RPMI8226 (cell line): ENCODE measurements at regions not wholly inside any gene's neighbourhood (a gene's known extent, or its start where the extent isn't known, plus 50 kb on each side); places are given as distances from the start of the nearest gene placed in this dataset.
"Not testable (repeated sequence)": the region's sequence is repeated elsewhere in the genome, so short reads cannot be mapped to it uniquely, and the experiment has no call there.

ENCODE experiments used
- DNase-seq: peaks from one replicate; pipeline ENCODE4 v3.0.0-alpha.2; 2015

DNA sequence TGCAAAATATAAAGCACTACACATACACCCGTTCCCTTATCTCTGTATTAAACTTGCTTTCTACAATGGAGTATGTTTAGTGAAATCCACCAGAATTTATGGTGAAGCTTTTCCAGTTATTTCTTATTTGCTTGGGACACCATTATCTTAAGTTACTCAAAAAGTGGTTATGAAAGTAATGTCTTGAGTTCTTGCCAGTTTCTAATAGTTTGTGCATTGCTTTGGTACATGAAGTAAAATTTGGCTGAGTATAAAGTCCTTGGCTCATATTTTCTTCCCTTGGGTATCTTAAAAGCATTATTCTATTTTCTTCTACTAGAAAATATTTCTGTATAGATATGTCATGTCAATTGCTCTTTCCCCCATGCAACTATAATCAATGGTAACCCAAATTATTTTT lies 85.2 kb downstream of the POLR1F start:
- no peak for DNase-seq

DNA sequence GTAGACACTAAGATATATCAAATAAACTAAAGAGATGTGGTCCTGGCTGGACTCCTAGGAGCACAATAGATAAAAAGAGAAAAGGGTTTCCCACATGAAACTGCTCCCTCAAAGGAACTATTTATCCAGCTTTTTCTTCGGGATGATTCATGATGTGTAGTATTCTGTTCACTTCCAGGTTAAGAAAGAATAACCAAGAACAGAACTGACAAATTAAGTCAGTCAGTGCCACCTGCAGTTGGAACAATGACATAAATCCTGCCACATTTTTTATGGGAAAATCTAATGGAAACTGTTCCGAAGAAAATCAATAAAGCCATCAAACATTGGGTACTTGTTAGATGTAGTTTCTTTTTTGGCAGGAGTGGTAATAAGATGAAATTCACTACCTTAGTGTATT lies 87.1 kb downstream of the POLR1F start:
- no peak for DNase-seq

DNA sequence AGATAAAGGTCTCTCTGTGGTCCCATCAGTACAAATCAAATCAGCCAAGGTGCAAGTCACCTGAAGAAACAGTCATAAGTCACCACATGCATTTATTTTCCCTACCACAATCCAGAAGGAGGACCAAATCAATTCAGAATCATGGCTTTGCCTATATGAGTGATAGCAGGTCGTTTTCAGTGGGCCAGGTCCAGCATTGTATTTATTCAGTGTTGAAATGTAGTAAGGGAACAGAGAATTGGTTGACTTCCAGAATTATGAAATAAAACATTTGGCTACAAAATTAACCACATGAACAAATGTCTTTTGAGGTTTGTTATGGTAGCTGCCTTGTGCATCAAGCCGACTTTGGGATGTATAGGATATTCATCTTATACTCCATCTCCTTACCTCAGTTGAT lies 88.4 kb downstream of the POLR1F start:
- DNase-seq, result no peak

DNA sequence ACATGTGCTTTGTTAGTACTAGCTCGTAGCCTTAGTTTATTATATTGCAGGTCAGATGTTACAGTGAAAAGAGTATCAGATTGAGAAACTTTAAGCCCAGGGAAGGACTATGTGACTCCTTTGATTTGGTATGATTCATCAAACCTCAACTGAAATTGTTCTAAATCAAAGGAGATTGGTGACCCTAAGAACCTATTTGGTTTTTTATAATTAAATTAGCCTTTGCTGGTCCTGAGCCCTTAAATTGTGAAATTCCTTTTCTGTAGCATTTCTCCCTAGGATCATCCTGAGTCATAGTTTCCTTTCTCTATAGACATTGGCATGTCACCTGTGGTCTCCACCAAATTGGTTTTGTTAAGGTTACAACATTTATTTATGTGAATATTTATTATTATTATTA lies 89.7 kb downstream of the POLR1F start:
- DNase-seq, result no peak

- no peak for DNase-seq
Measured at GRCh38 chr7:19617901-19618300, 90.9 kb downstream of the POLR1F start.

DNA sequence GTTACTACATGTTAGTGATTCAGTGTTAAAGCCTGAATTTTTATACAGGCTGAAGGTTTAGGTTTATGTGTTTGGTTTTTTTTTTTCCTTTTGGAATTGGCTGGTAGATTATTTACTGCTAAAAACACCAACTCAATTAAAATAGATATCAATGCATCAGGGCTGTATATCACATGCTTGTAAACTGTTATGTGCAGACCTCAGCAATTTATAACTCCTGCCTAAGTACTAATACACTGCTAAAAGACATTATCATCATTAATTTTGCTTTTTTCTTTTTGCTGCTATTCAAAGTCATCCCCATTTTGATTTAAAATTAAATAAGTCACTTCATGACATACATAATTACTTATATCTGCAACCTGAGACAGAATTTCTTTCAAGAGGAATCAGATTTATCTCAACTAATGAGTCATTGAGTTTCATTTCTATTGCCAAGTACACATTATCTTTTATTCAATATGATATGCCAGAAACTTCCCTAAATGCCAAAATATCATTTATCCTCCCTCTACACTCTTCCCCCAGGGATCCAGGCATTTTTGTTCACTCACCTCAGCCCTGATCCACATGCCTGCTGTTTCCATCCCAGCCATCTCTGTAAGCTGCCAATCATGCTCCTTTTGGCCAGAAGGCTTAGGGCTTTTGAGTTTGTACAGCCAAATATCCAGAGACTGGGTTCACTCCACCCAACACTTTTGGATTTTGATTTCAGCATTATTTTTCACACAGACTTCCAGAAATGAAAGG lies 98.5 kb downstream of the POLR1F start:
- DNase-seq, result no peak

GRCh38 chr7:19589446-19589845 lies 119.4 kb downstream of the POLR1F start:
- no peak for DNase-seq

GRCh38 chr7:19587291-19587690 lies 121.5 kb downstream of the POLR1F start:
- peak; percentile 10 for DNase-seq

DNA sequence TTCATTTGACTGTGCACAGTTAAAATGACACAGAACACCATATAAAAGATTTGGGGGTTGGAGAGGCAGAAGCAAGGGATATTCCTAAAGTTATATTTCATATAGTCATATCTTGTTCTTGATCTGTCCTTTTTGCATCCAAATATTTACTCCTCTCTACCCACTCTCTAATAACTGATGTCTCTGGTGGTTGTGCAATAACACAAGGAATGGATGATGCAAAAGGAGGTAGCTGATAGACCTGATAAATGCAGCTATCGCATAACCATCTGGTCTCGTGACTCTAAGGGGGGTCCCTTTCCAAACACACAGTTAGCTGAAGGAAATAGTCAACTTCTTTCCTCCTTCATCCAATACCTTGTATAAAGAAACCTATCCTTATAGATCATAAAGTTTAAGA lies 123.1 kb downstream of the POLR1F start:
- no peak for DNase-seq

DNA sequence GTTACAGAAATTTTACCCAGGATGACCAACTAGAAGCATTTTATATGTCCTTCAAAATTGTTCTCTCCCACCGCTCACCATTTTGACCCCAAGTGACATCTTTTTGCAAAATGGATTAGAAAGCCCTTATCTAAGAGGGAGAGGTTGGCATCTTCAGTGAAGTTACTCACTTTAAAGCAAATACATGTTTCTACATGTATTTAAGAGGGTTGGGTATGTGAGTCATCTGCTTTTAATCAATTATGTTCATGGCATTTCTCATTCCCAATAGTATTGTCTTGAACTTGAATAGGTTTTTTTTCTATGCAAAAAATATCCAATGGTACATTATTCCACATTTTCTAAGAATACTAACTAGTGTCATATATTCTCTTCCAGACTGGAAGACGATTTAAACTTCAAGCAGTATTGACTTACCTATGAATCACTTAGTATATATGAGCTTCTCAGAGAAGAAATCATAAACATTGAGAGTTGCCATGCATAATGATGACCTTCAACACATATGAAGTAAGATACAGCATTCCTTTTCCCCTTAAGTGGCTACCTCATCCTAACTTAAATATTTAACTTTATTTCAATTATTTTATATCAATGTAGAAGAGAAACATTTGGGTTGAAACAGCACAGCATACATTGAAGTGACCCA lies 132.8 kb downstream of the POLR1F start:
- DNase-seq, result no peak

DNA sequence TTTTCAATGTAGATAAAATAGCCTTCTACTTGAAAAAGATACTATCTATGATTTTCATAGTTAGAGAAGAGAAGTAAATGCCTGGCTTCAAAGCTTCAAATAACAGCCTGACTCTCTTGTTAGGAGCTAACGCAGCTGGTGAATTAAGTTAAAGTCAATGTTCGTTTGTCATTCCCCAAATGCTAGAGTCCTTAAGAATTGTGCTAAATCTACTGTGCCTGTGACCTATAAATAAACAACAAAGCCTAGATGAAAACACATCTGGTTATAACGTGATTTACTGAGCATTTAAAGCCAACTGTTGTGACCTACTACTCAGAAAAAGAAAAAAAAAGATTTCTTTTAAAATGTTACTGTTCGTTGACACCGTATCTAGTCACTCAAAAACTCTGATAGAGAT lies 134.7 kb downstream of the POLR1F start:
- DNase-seq, result no peak

DNA sequence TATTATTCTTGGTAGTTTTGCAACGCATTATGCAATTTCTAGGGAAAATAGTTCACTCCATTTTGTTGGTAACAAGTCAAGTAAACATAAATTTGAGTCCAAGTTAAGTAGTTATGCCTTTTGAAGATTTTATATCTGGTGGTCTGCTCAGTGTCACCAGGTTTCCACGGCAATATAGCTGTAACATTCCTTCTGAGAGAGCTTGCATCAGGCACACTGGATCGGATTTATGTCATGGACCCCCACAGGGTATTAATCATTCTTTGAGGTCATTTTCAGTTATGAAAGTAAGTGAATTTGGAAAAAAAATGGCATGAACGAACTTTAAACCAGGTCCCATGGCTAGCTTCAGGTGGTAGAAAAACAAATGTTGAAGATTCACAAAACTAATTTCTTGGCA lies 136.3 kb downstream of the POLR1F start:
- DNase-seq, result no peak

- no peak for DNase-seq
Measured at GRCh38 chr7:19567011-19567410, 141.8 kb downstream of the POLR1F start.

DNA sequence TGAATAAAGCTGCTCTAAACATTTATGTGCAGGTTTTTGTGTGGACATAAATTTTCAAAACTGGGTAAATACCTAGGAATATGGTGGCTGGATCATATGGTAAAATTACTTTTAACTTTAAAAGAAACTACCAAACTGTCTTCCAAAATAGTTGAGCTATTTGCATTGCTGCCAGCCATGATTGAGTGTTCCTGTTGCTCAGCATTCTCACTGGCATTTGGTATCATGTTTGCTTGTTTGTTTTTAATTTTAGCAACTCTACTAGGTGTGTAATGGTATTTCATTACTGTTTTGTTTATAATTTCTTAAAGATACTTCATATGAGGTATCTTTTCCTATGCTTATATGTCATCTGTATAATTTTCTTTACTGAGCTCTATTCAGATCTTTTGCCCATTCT lies 143.2 kb downstream of the POLR1F start:
- DNase-seq, result no peak

DNA sequence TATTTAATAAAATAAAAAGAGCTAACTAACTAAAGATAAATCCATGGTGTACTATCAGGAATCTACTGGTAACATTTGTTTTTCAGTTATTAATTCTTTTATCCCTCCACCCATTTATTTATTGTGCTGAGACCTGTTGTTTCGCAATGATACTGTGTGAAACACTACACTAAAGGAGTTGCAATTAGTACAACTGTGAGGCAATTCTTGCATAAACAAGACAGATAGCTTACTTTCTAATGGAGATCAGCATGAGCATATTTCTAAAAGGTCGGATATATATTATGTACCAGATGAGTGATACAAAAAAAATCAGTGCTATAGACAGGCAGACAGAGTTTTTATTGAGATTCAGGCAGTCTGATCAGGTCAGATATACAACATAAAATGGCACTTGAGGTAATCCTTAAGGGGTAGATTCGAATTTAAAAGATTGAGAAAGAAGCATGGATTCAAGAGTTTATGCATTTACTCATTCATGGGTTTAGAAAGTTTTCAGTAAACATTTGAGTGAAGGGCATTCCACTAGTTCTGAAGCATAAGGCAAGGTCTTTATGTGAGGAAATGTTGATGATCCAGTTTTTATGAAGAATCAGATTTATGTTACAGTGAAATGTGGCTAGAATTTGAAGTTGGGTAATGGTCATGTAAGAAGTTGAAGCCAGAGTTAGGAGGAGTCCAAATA lies 147.6 kb downstream of the POLR1F start:
- DNase-seq, result no peak

GRCh38 chr7:19560111-19560883 lies 148.5 kb downstream of the POLR1F start:
- DNase-seq, result no peak

GRCh38 chr7:19558527-19558926 lies 150.3 kb downstream of the POLR1F start:
- DNase-seq, result no peak

- no peak for DNase-seq
Measured at GRCh38 chr7:19557726-19558465, 150.9 kb downstream of the POLR1F start.

- DNase-seq, result no peak
Measured at GRCh38 chr7:19554581-19554980, 154.3 kb downstream of the POLR1F start.

DNA sequence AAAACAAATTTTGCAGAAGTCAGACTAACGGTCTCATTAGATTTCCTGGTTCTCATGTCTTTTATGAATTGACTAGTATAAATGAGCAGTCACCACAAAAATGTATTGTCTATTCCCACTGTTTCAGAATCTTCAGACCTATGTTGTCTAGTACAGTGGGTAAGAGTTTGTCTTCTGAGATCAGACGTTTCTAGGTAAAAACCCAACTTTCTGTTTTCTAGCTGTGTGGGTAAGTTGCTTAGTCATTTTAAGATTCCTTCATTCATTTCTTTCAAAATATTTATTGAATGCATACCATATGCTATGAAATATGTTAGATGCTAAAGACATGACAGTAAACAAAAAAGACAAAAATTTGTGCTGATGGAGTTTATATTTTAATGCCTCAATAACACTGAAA lies 156.3 kb downstream of the POLR1F start:
- DNase-seq, result no peak

- not testable (repeated sequence) for DNase-seq
Measured at GRCh38 chr7:19549246-19549645, 159.6 kb downstream of the POLR1F start.

DNA sequence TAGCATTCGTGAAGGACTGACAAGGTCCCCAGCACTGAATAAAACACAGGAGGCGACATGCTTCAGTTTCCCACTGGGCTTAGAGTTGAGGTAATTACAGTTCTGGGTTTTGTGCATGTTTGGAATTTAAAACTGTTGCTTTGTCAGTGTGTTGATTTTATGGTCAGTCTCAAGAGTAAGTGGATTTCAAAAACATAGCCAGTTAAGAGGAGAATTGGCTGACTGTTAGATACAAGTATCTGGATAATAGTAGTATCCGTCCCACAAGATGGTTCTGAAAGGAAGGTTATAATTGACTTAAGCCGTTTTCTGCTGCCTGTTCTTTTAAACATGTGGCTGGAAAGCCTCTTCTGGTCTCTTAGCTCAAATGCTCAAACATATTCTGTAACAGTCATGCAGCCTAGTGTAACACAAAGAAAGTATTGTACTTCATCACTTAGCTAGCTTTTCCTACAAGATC lies 170.9 kb downstream of the POLR1F start:
- no peak for DNase-seq

DNA sequence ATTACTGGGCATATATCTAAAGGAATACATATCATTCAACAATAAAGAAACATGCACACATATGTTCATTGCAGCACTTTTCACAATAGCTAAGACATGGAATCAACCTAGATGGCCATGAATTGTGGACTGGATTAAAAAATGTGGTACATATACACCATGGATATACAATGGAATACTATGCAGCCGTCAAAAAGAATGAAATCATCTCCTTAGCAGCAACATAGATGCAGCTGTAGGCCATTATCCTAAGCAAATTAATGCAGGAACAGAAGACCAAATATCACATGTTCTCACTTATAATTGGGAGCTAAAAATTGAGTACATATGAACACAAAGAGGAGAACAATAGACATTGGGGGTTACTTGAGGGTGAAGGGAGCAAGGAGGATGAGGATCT lies 175.6 kb downstream of the POLR1F start:
- DNase-seq, result no peak
